ENCODE measurements at regions not wholly inside any gene's neighbourhood (a gene's known extent, or its start where the extent isn't known, plus 50 kb on each side); places are given as distances from the start of the nearest gene placed in this dataset.

- no peak for TF ChIP-seq POLR2AphosphoS5 (IDR thresholded peaks at IDR 0.05; ENCODE audit: low read depth, low read length)
- no peak for TF ChIP-seq POLR2A (IDR thresholded peaks at IDR 0.05; ENCODE audit: low read depth, low read length)
- TF ChIP-seq TAF1 (IDR thresholded peaks at IDR 0.05; ENCODE audit: low read depth, low read length): no peak
- no peak for TF ChIP-seq PAX5 (IDR thresholded peaks at IDR 0.05; ENCODE audit: insufficient read depth, low read length, severe bottlenecking)
- TF ChIP-seq POU2F2 (IDR thresholded peaks at IDR 0.05; ENCODE audit: low read depth, low read length): no peak
Observed at GRCh38 chr6:77011929-77012545, 451.3 kb downstream of the HTR1B start.

Data from GM12891 (cell line).